ENCODE measurements at regions not wholly inside any gene's neighbourhood (a gene's known extent, or its start where the extent isn't known, plus 50 kb on each side); places are given as distances from the start of the nearest gene placed in this dataset.

DNA sequence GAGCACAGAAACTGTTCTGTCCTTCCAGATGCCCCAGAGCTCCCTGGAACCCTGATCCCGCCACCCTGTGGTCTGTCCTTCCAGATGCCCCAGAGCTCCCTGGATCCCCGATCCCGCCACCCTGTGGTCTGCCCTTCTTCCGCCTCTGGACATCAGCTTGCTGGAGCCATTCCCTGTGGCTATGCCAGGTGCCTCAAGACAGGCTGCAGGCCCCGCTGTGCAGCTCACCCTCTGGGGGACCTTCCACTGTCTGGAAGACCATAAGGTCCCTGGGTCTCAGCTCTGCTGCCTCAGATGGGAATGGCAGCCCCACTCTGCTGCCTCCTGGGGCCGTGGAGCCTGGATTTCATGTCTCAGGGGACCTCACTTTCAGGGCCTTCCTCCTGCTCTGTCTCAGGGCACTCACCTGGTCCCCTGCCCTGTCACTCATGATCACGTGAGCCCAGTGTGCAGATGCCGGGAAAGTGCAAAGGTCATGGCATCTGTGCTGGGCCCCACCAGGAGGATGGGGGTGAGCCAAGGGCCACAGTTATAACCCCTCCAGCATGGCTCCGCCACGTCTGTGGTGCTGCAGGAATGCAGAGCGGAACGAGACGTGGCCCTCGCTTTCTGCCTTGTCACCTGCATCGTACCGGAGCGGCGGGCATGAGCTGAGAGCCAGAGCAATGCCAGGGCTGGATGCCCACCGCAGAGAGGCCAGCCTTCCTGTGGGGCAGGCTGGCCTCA is 1520.7 kb downstream of the BRD1 start:
- H3K9me3 Mint-ChIP-seq (ENCODE audit: insufficient read depth): peaks cover 5% of the 10 kb centered on the region
- Histone ChIP-seq H4K20me1 (ENCODE audit: control insufficient read depth, insufficient read depth, low read length, poor library complexity, severe bottlenecking) (no peaks in the 10 kb centered on the region), H3K4me3 (ENCODE audit: control extremely low read depth in 1 of 5, extremely low read depth in 1 of 5, insufficient read depth in 1 of 5, low read depth in 2 of 5, low read length in 4 of 5) (no peak overlapping the region), H3K27me3 (replicated peaks in 1 of 4; ENCODE audit: control extremely low read depth in 1 of 4, control insufficient read depth in 3 of 4, insufficient read depth in 4 of 4, low read length in 3 of 4) (no peaks in the 10 kb centered on the region), H3K9ac (ENCODE audit: low read length) (no peak overlapping the region), H3K27ac (ENCODE audit: low read length in 2 of 2) (no peak overlapping the region), H3K36me3 (replicated peaks in 1 of 2; ENCODE audit: control extremely low read depth in 1 of 2, control insufficient read depth in 1 of 2, extremely low read depth in 1 of 2, insufficient read depth in 2 of 2, low read length in 1 of 2) (no peaks in the 10 kb centered on the region), H3K4me2 (replicated peaks; ENCODE audit: low read depth, low read length, poor library complexity, severe bottlenecking) (no peak overlapping the region), H3K4me1 (ENCODE audit: control insufficient read depth in 2 of 2, insufficient read depth in 2 of 2, low read length in 2 of 2) (no peaks in the 10 kb centered on the region), H3K79me2 (ENCODE audit: control insufficient read depth, insufficient read depth, low read length) (no peaks in the 10 kb centered on the region), H3K9me3 (ENCODE audit: control extremely low read depth in 1 of 3, control insufficient read depth in 2 of 3, insufficient read depth in 1 of 3, low read length in 2 of 3) (peaks cover 2 to 18% (median 2%) of the 10 kb centered on the region in 3 donors), H2AFZ (ENCODE audit: insufficient read depth, low read depth, low read length, poor library complexity, severe bottlenecking) (no peak overlapping the region)
- 88% methylated on average over 19 of the region's 19 CpGs for WGBS (ENCODE audit: insufficient coverage)
- no peak overlapping the region for H3K4me3 Mint-ChIP-seq
- ChIA-PET POLR2A (no interaction called here), CTCF (no interaction called here)
- no peaks in the 10 kb centered on the region for H3K27me3 Mint-ChIP-seq
- intact Hi-C loops (cut with micrococcal nuclease): no loop called here
- H3K27ac Mint-ChIP-seq: no peak overlapping the region
- DNase-seq (no peak), ATAC-seq (ENCODE audit: low read depth) (no peak)
- no peak for TF ChIP-seq EZH2 (IDR thresholded peaks at IDR 0.05; ENCODE audit: borderline replicate concordance, insufficient read depth, low read depth, low read length, poor library complexity, severe bottlenecking)
- TF ChIP-seq, protein P1, sequence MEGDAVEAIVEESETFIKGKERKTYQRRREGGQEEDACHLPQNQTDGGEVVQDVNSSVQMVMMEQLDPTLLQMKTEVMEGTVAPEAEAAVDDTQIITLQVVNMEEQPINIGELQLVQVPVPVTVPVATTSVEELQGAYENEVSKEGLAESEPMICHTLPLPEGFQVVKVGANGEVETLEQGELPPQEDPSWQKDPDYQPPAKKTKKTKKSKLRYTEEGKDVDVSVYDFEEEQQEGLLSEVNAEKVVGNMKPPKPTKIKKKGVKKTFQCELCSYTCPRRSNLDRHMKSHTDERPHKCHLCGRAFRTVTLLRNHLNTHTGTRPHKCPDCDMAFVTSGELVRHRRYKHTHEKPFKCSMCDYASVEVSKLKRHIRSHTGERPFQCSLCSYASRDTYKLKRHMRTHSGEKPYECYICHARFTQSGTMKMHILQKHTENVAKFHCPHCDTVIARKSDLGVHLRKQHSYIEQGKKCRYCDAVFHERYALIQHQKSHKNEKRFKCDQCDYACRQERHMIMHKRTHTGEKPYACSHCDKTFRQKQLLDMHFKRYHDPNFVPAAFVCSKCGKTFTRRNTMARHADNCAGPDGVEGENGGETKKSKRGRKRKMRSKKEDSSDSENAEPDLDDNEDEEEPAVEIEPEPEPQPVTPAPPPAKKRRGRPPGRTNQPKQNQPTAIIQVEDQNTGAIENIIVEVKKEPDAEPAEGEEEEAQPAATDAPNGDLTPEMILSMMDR (IDR thresholded peaks at IDR 0.05): no peak
- H3K4me1 Mint-ChIP-seq: no peaks in the 10 kb centered on the region

DNA sequence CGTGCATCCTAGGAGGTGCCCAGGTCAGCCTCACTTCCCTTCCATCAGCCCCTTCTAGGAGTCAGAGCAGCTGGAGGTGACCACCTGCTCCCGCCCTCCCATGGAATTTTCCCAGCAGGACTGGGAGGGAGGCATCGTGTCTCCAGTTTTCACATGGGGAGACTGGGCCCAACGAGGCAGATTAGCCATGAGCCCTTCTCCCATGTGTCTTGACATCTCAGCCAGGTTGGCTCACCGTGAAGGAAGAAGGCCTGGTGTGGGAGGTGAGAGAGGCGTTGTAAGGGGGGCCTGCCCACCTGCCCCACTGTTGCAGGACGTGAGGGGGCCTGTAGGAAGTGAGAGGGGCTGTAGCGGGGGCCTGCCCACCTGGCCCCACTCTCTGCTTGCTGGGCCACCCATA is 1521.4 kb downstream of the BRD1 start:
- POLR2A ChIA-PET: no interaction called here
- H3K4me1 Mint-ChIP-seq: no peaks in the 10 kb centered on the region
- Histone ChIP-seq H4K20me1 (ENCODE audit: control insufficient read depth, insufficient read depth, low read length, poor library complexity, severe bottlenecking) (no peaks in the 10 kb centered on the region), H2AFZ (ENCODE audit: insufficient read depth, low read depth, low read length, poor library complexity, severe bottlenecking) (no peak overlapping the region), H3K4me2 (replicated peaks; ENCODE audit: low read depth, low read length, poor library complexity, severe bottlenecking) (no peak overlapping the region), H3K9me3 (ENCODE audit: control extremely low read depth in 1 of 3, control insufficient read depth in 2 of 3, insufficient read depth in 1 of 3, low read length in 2 of 3) (peaks cover 0 to 18% (median 0%) of the 10 kb centered on the region in 3 donors), H3K4me3 (ENCODE audit: control extremely low read depth in 1 of 5, extremely low read depth in 1 of 5, insufficient read depth in 1 of 5, low read depth in 2 of 5, low read length in 4 of 5) (no peak overlapping the region), H3K27me3 (replicated peaks in 1 of 4; ENCODE audit: control extremely low read depth in 1 of 4, control insufficient read depth in 3 of 4, insufficient read depth in 4 of 4, low read length in 3 of 4) (no peaks in the 10 kb centered on the region), H3K27ac (ENCODE audit: low read length in 2 of 2) (no peak overlapping the region), H3K79me2 (ENCODE audit: control insufficient read depth, insufficient read depth, low read length) (no peaks in the 10 kb centered on the region), H3K36me3 (replicated peaks in 1 of 2; ENCODE audit: control extremely low read depth in 1 of 2, control insufficient read depth in 1 of 2, extremely low read depth in 1 of 2, insufficient read depth in 2 of 2, low read length in 1 of 2) (no peaks in the 10 kb centered on the region), H3K4me1 (ENCODE audit: control insufficient read depth in 2 of 2, insufficient read depth in 2 of 2, low read length in 2 of 2) (no peaks in the 10 kb centered on the region), H3K9ac (ENCODE audit: low read length) (no peak overlapping the region)
- intact Hi-C loops (cut with micrococcal nuclease): no loop called here
- no peak for ATAC-seq (ENCODE audit: low read depth)
- no peak overlapping the region for H3K27ac Mint-ChIP-seq
- H3K9me3 Mint-ChIP-seq (ENCODE audit: insufficient read depth): peaks cover 3% of the 10 kb centered on the region
- CTCF ChIA-PET: no interaction called here
- TF ChIP-seq EZH2 (IDR thresholded peaks at IDR 0.05; ENCODE audit: borderline replicate concordance, insufficient read depth, low read depth, low read length, poor library complexity, severe bottlenecking): no peak
- TF ChIP-seq, protein P1 (IDR thresholded peaks at IDR 0.05): no peak
- DNase-seq: no peak
- WGBS (ENCODE audit: insufficient coverage): 87% methylated on average over 8 of the region's 8 CpGs
- H3K4me3 Mint-ChIP-seq: no peak overlapping the region
- H3K27me3 Mint-ChIP-seq: no peaks in the 10 kb centered on the region
